GM21526 (cell line): ENCODE measurements at regions not wholly inside any gene's neighbourhood (a gene's known extent, or its start where the extent isn't known, plus 50 kb on each side); places are given as distances from the start of the nearest gene placed in this dataset.
"Not testable (repeated sequence)": the region's sequence is repeated elsewhere in the genome, so short reads cannot be mapped to it uniquely, and the experiment has no call there.

Experiments
- ATAC-seq: cut with Tn5 transposase; IDR thresholded peaks from one replicate; pipeline ENCODE4 v1.9.1; 2021; ENCODE audit warnings: moderate library complexity; ENCODE audit not compliant: unreplicated experiment, low FRiP score

GRCh38 chr21:24658926-24659325 is 948.4 kb downstream of the MRPL39 start:
- ATAC-seq, result no peak

- no peak for ATAC-seq
Observed at GRCh38 chr21:24658026-24658425, 949.3 kb downstream of the MRPL39 start.

GRCh38 chr21:24649691-24650090 is 957.6 kb downstream of the MRPL39 start:
- no peak for ATAC-seq

- ATAC-seq, result no peak
Observed at GRCh38 chr21:24636696-24637095, 970.6 kb downstream of the MRPL39 start.

GRCh38 chr21:24634749-24635148 is 972.5 kb downstream of the MRPL39 start:
- ATAC-seq, result no peak

- ATAC-seq, result no peak
Observed at GRCh38 chr21:24628536-24628935, 978.7 kb downstream of the MRPL39 start.

GRCh38 chr21:24628046-24628445 is 979.2 kb downstream of the MRPL39 start:
- ATAC-seq, result no peak

GRCh38 chr21:24617819-24618218 is 989.5 kb downstream of the MRPL39 start:
- no peak for ATAC-seq

- ATAC-seq, result no peak
Observed at GRCh38 chr21:24594082-24594481, 1013.2 kb downstream of the MRPL39 start.

GRCh38 chr21:24590261-24590660 is 1017.0 kb downstream of the MRPL39 start:
- ATAC-seq, result no peak

GRCh38 chr21:24583473-24583872 is 1023.8 kb downstream of the MRPL39 start:
- no peak for ATAC-seq

- no peak for ATAC-seq
Observed at GRCh38 chr21:24577301-24577700, 1030.0 kb downstream of the MRPL39 start.

GRCh38 chr21:24561291-24561690 is 1046.0 kb downstream of the MRPL39 start:
- no peak for ATAC-seq

- no peak for ATAC-seq
Observed at GRCh38 chr21:24552491-24552890, 1054.8 kb downstream of the MRPL39 start.

GRCh38 chr21:24545807-24546361 is 1061.4 kb downstream of the MRPL39 start:
- no peak for ATAC-seq

- no peak for ATAC-seq
Observed at GRCh38 chr21:24514081-24514733, 1093.1 kb downstream of the MRPL39 start.

GRCh38 chr21:24509131-24509530 is 1098.2 kb downstream of the MRPL39 start:
- no peak for ATAC-seq

- ATAC-seq, result no peak
Observed at GRCh38 chr21:24486973-24487372, 1120.3 kb downstream of the MRPL39 start.

GRCh38 chr21:24483361-24483760 is 1123.9 kb downstream of the MRPL39 start:
- ATAC-seq, result not testable (repeated sequence)

GRCh38 chr21:24470852-24471251 is 1136.4 kb downstream of the MRPL39 start:
- no peak for ATAC-seq

GRCh38 chr21:24456358-24456757 is 1150.9 kb downstream of the MRPL39 start:
- no peak for ATAC-seq

- no peak for ATAC-seq
Observed at GRCh38 chr21:24450119-24450518, 1157.2 kb downstream of the MRPL39 start.

- ATAC-seq, result no peak
Observed at GRCh38 chr21:24445517-24445916, 1161.8 kb downstream of the MRPL39 start.
